ENCODE measurements at regions not wholly inside any gene's neighbourhood (a gene's known extent, or its start where the extent isn't known, plus 50 kb on each side); places are given as distances from the start of the nearest gene placed in this dataset.

DNA sequence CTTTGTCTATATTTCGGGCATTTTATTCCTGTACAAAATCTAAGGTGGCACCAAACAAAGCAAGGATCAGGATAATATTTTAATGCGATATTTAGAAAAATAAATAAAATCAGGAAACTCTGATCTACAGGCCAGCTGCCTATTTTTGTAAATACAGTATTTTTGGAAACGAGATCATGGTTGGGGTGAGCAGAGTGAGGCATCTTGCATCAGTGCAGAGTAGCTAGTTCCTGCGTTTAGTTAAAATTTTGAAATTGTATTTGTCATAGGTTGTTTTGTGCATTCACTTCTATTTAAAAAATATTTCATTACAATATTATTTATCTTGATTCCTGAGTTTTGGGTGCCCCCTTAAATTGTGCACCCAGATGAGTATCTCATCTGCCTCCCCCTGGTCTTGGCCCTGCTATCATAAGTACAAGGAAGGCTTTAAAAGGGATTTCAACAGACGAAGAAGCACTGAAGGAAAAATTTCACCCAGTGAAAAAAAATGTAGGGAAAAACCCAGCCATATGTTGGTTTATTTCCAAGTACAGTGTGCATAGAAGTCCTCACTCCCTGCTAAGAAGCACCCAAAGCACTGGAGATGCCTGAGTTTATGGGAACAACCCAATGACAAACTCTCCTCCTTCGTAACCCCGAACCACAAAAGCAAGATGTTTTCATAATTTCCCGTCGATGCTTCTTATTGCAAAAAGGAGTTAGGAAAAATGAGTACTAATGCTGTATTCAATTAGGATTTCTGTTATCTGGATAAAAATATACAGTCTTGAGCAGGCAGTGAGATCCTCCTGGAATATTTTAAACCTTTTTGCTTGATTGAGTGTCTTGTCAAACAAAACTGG lies 304.7 kb upstream of the CLINT1 start:
- no peak for DNase-seq (ENCODE audit: low spot score)

DNA sequence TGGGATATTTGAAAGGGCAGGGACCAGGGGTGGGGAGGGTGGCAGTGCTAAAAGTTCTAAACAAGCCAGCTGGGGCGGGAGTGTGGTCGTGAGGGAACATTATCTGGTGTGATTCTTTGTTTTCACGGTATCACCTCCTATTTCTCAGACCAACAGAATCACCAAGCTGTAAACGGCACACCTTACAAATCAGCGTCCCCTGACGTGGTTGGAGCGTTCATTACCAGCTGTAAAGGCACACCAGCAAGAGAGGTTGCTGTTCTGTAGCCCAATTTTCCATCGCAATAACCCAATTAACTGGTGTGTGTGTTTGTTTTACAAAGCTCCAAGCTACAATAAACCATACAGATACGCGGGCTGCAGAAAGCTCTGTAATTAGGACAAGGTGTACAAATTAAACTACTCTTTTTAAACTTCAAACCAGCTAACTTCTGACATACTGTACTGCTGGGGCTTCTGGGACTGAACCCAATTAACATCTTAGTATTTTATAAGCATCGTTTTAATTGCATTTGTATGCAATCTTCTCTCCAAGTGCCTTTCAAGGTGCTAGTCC lies 303.6 kb upstream of the CLINT1 start:
- no peak for DNase-seq (ENCODE audit: low spot score)

DNA sequence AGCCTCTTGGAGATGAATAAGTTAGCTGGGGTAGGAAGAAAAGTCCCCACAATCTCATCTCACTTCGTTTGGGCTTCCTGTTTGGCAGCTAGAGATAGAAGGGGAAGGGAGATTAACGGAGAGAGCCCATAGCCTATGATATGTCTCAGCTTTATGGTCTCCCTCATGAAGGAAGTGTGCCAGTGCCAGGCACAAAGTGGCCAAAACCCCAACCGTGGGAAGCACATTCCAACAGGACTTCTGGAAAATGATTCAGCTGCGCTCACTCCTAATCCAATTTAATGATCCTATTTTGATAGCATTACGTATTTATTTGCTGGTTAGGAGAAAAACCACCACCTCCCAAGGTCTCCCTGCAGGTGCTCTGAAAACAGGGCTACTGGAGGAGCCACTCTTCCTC lies 303.1 kb upstream of the CLINT1 start:
- no peak for DNase-seq (ENCODE audit: low spot score)

DNA sequence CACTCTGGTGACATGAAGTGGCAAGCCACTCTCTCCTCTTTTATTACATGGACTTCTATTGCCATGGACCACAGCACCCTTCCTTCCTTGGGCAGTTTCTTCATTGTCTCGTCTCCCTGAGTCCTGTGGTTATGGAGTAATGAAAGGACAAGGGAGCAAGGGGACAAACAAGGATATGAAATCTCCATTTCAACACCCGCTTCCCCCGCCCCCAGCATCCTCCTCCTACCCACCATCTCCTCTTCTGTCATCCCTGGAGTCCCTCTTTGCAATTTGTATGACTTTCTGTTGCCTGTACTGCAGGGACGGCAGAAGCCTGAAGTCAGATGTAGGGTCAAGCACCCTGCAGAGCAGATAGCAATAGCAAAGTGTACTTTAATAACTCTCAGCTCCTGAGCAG lies 300.7 kb upstream of the CLINT1 start:
- no peak for DNase-seq (ENCODE audit: low spot score)

DNA sequence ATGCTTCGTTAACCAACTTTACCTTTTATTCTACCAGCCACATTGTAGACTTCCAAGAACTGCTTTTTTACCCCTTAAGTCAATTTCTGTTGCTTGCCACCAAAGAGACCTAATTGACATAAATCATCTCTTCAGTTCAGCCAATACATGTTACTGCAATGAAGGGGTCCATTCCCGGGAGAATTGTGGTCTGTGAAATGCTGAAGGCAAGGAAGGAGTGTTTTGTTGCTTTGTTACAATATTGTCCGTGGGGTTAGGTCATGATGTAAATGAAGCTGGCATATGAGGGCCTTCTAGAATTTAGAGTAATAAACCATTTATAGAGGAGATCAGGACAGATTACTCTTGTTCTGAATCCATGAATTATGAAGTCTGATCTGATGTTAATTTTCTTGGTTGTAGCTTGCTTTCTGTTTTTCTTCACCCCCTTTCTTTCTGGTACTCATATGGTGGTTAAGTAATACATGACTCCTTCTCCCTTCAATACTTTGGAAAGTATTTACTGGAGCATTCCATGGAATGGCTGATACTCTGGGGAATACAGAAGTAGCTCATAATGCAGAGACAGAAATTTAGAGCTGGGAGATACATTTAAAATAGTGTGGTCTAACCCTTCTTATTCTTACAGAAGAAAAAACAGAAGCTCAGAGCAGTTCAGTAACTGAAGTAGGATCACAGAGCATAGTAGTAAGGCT lies 297.0 kb upstream of the CLINT1 start:
- DNase-seq (ENCODE audit: low spot score) = no peak

DNA sequence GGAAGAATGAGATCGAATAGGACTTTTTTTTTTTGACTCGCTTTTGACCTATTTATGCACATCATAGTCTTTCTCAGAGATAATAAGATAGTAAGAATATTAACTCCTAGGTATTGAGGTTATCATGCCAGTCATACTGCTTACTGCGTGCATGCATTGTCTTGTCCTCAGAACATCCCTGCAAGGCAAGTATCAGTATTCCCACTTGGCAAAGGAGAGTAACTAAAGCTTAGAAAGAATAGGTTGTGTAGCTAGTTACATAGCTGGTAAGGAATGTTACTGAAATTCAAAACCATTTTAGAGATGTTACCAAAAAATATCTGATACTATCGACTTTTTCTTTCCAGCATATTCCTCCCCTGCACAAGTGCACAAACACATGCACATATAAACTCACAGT lies 296.1 kb upstream of the CLINT1 start:
- DNase-seq (ENCODE audit: low spot score) = no peak

DNA sequence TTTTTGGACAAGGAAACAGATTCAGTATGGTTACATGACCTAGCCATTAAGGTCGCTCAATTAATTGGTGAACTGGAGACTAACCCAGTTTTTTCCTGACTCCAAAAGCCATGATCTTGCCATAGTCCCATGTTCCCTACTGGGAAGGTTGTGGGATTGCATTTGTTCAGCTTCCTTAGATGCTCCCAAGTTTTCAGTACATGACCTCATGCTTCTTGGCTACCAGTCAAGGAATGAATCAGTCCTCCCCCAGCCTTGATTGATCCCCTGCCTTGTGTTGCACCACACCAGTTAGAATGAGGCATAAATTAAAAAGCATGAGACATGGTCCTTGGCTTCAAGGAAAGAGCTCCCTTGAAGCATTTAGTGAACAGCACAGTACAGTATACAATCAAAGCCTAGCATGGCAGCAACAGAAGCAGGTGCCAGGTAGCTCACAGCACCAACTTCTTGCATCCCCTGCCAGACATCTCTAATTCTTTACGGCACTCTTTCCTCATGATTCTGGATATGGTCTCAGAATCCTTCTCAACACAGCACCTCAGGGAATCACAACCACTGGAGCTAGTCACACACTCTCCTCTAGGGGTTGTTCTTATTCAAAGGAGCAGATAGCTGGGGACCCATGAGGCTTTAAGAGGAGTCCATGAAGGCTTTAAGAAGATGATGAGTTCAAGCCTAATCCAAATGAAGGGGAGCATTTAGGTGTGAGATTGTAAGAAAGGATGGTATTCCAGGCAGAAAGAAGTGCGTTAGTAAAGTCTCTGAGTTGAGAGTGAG lies 295.5 kb upstream of the CLINT1 start:
- peak; percentile 52 for DNase-seq (ENCODE audit: low spot score)

DNA sequence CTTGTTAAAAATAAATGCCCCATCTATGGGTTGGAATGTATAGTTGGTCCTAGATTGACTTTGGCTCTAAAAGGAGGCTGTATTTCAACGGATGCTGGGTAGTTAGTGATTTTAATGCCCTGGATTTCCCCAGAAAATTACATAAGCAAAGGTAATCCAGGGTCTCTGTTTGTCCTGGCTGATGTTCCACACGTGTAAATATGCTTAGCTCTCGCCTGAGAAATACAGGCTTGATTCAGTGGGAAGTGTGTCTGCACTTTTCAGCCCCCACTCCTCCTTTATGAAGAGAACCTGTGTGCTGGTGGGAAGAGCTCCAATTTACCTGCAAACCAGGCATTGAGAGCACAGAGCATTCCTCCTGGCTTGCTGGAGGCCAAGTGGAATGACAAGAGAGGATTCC lies 294.6 kb upstream of the CLINT1 start:
- no peak for DNase-seq (ENCODE audit: low spot score)

DNA sequence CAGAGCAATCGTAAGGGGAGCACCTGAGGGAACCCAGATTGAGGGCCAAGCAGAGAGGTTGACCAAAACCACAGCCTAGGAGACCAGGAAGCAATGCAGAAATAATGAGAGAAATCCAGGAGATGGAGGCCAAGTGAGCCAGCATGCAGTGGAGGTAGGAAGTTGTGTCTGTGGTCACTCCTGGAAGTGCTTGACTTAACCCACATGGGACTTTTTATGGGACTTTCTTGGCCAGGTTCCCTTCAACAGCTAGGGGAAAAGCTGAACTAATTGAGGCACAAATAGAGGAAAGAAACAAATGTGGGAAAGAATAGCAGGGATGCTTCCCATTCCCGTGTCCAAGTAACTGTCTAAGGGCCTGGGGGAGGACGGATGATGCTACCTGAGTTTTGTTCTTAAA lies 293.2 kb upstream of the CLINT1 start:
- DNase-seq (ENCODE audit: low spot score) = no peak

DNA sequence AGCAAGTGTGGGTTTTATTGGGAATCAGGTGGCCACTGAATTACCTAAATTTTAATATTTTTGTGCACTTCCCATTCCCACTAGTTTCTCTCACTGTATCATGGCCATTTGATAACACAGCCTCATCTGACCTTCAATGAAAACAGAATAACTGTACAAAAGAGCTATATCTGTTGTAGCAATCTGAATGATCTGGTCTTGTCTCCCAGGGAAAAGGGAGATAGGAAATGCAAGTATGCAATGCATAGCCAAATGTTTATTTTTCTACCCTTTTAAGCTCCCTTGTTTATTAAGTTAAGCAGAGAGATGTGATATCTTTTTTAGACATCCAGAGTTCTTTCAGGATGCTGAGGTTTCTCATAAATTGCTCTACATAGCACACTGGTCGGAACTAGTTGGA lies 288.3 kb upstream of the CLINT1 start:
- DNase-seq (ENCODE audit: low spot score) = no peak

DNA sequence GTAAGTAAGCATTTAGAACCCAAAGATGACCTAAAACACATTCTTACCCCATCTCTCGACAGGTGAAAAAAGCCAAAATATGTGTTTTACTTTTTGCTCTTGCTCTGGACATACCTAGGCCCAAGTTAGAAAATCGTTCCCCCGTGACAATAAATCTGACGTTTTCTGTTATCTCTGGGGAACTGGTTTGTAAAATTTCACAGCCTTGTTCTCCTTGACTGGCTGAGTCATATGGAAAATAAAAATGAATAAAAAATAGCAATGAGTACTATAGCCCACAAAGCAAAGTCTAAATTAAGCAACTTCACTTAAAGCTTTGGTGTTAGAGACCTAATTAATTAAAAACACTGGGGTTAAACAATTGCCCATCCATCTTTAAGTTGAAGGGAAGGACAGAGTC lies 286.9 kb upstream of the CLINT1 start:
- no peak for DNase-seq (ENCODE audit: low spot score)

DNA sequence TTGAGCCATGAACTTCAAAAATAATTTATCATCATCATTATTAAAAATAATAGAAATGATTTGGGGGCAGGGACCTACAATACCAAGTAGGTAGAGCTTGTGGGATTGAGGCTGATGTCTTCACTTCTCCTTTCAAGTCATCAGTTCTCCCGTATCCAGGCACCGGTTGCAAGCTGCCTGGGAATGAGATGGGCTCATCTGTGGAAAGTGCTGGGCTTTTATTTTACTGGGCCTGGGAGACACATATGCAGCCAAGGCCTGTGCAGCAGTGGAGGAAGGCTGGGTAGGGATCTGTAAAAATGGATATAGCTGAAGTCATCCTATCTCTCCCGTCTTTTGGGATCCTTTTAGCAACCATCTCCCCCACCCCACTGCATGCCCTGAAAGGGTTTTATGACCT lies 284.1 kb upstream of the CLINT1 start:
- DNase-seq (ENCODE audit: low spot score) = no peak

DNA sequence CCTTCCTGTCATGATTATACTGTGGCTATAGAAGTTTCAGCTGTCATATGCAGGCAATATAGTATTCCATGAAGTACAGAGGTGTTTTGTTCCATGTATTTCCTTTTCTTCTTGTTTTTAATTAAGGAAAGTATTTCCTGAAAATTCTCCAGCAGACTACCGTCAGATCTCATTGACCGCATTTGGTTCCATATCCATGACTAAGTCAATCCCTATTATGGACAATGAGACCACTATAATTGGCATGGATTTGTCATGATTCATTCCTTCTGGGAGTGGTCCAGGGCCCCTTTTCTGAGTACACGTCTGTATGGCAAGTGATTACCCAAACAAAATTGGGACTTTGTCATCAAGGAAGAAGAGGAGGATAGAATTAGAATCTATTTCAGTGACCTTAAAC lies 283.2 kb upstream of the CLINT1 start:
- DNase-seq (ENCODE audit: low spot score) = no peak

DNA sequence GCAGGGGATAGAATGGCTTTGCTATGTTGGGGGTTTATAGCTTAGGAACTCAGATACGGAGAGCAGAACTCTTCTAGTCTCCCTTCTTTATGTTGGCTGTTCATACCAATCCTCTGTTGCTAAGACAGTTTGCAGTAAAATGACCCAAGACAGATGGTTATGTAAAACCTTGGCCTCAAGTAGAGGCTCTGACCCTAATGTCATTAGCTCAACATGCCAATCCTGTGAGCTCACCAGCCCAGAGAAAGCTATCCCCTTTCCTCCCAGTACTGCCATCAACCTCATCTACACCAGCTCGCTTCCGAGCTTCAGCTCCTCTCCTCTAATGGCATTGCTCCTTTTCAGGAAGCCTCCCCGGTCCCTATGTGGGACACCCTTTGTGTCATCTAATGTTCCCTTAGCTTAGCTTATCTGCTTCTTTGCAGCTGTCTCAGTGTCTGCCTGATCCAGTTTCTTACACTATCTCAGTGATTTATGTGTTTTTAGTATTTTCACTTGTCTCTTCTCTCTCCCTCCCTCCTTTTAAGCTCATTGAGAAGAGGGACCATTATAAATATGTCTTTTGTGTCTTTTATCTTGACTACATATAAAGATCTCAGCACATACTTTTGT lies 281.3 kb upstream of the CLINT1 start:
- peak; percentile 2 for DNase-seq (ENCODE audit: low spot score)

DNA sequence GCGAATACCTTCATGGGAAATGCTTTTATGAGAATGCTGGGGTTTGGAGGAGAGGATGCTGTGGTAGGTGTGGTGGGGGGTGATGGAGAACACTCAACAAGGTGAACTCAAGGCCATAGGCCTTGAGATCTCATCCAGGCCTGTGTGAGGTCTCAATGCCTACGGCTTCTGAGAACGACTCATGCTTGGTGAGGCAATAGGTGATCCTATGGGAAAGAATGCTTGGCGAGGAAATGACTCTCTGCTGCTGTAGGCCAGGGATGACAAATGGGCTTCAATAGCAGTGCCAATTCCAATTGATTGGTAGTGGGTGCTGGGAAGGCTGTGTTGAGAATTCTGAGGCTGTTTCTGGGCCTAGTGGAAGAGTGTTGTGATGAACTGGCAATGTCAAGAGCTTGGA lies 280.2 kb upstream of the CLINT1 start:
- no peak for DNase-seq (ENCODE audit: low spot score)

DNA sequence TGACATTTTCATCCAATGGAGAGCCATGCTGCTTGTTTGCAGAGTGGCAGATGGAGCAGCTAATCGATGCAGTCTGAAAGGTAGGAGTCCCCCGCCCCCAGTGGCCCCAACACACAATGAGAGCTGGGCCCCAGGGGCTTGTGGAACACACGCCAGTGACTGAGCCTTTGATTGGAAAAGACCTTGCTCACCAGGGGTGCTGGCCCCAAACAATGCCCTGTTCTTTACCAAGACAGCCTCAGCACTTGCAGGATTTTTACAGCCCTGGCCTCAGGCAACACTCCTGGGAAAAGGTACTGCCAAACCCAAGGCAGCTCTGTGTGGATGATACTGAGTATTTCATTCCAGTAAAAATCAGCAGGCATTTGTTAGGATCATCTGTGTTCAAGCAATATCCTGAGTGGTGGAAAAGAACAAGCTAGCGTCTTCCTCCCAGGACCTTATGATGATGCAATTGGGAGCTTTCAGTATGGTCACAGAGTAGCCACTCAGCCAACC lies 276.8 kb upstream of the CLINT1 start:
- DNase-seq (ENCODE audit: low spot score) = no peak

DNA sequence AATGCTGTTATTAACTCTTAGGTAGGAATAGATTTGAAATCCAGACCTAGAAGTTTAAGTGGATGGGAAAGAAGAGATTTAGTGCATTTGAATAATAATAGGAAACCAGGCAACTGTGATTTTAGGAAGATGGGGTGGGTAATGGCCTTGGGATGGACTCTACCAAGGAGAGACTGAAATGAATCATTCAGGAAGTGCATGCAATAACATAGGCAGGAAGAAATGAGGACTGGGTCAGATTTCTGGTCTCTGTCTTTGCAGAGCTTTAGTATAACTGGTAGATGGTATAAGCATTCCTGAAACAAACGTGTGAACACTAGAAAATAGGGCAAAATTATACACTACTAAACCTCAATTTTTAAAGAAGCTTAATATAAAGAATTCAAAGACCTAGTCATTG lies 274.4 kb upstream of the CLINT1 start:
- no peak for DNase-seq (ENCODE audit: low spot score)

DNA sequence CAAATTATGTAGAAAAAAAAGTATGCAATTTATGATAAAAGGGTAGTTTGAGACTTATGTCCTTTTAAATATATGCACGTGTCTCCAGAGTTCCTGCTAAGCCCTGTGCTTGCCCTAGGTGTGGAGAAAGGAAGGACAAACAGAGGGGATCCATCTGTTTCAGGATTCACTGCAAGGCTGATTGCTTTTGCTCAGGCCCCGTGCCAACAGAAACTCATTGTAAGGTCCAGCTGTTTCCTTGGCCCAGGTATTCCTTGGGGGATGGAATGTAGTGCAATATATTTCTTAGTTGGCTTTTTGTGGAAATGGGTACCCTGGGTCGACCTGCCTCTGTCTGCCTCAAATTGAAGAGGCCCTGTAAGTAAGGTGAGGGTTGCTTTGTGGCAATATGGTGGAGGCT lies 268.6 kb upstream of the CLINT1 start:
- no peak for DNase-seq (ENCODE audit: low spot score)

DNA sequence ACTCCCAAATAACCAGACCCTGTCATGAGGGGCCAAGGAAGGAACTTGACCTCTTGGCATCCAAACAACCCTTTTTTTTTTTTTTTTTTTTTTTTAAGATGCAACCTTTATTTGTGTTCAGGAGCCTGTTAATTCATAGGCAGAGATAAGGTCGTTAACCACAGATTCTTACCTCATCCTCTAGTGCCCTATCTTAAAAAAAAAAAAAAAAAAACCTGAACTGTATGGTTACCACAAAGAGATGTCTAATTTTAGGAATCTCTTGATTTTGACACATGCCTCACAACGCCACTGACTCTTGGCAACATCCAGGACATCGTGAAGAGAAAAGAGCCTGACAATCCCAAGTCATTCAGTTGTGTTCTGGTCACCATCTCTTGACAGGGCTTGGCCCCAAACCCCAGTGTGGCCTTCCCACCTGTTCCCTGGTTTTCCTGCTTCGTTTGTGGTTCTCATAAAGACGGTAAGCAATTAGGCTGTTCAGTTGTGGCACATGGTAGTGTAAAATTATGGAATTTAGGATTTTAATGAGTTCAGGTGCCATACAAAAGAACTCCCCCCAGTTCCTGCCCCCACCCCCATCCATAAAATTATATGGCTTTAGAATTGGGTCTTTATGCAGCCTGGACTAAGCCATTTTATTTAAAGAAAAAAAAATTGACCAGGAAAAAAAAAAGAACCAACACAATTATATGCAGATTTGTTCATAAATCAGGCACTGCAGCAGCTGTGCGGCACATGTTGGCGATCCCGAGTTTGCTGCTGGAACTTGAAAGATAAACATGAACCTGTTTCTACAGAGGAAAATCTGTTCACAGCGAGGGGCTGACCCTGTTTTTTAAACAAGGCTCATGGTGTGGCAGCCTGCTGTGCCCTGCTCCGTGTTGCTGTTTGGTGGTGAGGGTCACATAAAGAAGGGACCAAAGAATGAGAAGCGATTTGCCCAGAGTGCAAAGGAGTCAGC lies 267.8 kb upstream of the CLINT1 start:
- DNase-seq (ENCODE audit: low spot score) = no peak

DNA sequence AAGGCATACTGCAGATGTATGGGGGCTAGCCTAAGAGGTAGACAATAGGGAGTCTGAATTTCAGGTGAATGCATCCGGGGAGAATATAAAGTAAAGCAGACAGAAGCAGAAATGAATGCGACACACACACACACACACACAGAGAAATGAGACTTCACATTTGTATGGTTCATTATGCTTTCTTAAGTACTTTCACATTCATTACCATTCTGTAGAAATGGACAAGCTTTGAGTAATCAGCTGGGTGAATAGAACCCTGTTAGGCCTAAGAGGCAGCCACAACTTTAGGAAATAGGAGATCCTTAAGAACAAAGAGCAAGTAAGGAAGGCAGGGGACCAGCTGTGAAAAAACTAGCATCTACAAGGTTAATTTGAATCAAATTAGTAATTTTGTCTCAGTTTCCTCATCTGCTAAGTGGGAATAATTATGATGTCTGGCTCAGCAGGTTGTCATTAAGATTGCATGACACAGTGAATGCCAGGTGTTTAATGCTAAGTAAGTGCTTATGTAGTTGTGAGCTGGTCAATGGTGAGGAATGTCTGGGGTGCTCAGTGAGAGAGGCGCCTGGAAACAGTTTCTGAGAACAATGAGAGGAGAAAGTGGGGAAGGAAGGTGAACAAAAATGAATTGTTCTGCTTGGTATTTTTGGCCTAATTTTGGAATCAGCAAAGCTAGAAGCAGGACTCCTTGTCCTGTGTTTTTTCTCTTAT lies 265.8 kb upstream of the CLINT1 start:
- DNase-seq (ENCODE audit: low spot score) = no peak

Data from A172 (cell line).